MM.1S (cell line): ENCODE measurements at regions not wholly inside any gene's neighbourhood (a gene's known extent, or its start where the extent isn't known, plus 50 kb on each side); places are given as distances from the start of the nearest gene placed in this dataset.

Experiments used
- DNase-seq: peaks from one replicate; pipeline ENCODE4 v3.0.0-alpha.2; 2015
- H2AFZ ChIP-seq: fragments of 300-600 bp; sonication (generic); 2 replicates; pipeline ENCODE4 v1.6.0; 2016; ENCODE audit warnings: antibody characterized with exemption, low read length
- H3F3A ChIP-seq: fragments of 300-600 bp; sonication (generic); 2 replicates; pipeline ENCODE4 v1.6.1; 2016; ENCODE audit warnings: mild to moderate bottlenecking, antibody characterized with exemption, low read length, moderate library complexity, mixed read lengths; ENCODE audit not compliant: insufficient read depth
- H3K27ac ChIP-seq: fragments of 300-600 bp; sonication (generic); 2 replicates; pipeline ENCODE4 v1.5.1; 2016; ENCODE audit warnings: mild to moderate bottlenecking, low read length
- H3K27me3 ChIP-seq: fragments of 300-600 bp; sonication (generic); replicated peaks from 2 replicates; pipeline ENCODE4 v1.6.0; 2016; ENCODE audit warnings: low read length; ENCODE audit not compliant: insufficient read depth
- H3K36me3 ChIP-seq: fragments of 300-600 bp; sonication (generic); replicated peaks from 2 replicates; pipeline ENCODE4 v1.6.1; 2016; ENCODE audit warnings: mild to moderate bottlenecking, low read length, mixed read lengths; ENCODE audit not compliant: insufficient read depth
- H3K4me1 ChIP-seq: fragments of 300-600 bp; sonication (generic); 2 replicates; pipeline ENCODE4 v1.6.1; 2016; ENCODE audit warnings: low read length, mixed read lengths
- H3K4me2 ChIP-seq: fragments of 300-600 bp; sonication (generic); 2 replicates; pipeline ENCODE4 v1.6.0; 2016; ENCODE audit warnings: low read depth, low read length
- H3K4me3 ChIP-seq: fragments of 300-600 bp; sonication (generic); 2 replicates; pipeline ENCODE4 v1.5.1; 2016; ENCODE audit warnings: low read length, mixed read lengths
- H3K79me2 ChIP-seq: fragments of 300-600 bp; sonication (generic); 2 replicates; pipeline ENCODE4 v1.6.1; 2016; ENCODE audit warnings: mixed run types, low read length, mixed read lengths
- H3K9ac ChIP-seq: fragments of 300-600 bp; sonication (generic); 2 replicates; pipeline ENCODE4 v1.6.1; 2016; ENCODE audit warnings: low read length, mixed read lengths
- H3K9me2 ChIP-seq: fragments of 300-600 bp; sonication (generic); replicated peaks from 2 replicates; pipeline ENCODE4 v1.6.1; 2016; ENCODE audit warnings: mild to moderate bottlenecking, low read length, mixed read lengths; ENCODE audit not compliant: insufficient read depth
- H3K9me3 ChIP-seq: fragments of 300-600 bp; sonication (generic); replicated peaks from 2 replicates; pipeline ENCODE4 v1.6.1; 2016; ENCODE audit warnings: mild to moderate bottlenecking, low read length, mixed read lengths; ENCODE audit not compliant: insufficient read depth
- H4K20me1 ChIP-seq: fragments of 300-600 bp; sonication (generic); 2 replicates; pipeline ENCODE4 v1.6.1; 2016; ENCODE audit warnings: mild to moderate bottlenecking, low read length, moderate library complexity, mixed read lengths; ENCODE audit not compliant: insufficient read depth
- CTCF ChIP-seq: fragments of 300-600 bp; sonication (generic); IDR thresholded peaks from 2 replicates; pipeline ENCODE4 v1.5.1; 2016; ENCODE audit warnings: antibody characterized with exemption, low read length, mixed read lengths
- EZH2 ChIP-seq: fragments of 300-600 bp; sonication (generic); optimal IDR thresholded peaks from 2 replicates; pipeline ENCODE3; 2017; ENCODE audit warnings: low read depth, mild to moderate bottlenecking, antibody characterized with exemption, low read length, mixed read lengths
- EZH2phosphoT487 ChIP-seq: fragments of 300-600 bp; sonication (generic); IDR thresholded peaks from 2 replicates; pipeline ENCODE4 v1.6.1; 2018; ENCODE audit warnings: antibody characterized with exemption, low read length

GRCh38 chr7:45238806-45239205, 81.2 kb downstream of the RAMP3 start:
- no peak overlapping the region for H3K27ac ChIP-seq
- no peak overlapping the region for H3K4me3 ChIP-seq
- no peak for DNase-seq
- H3K4me1 ChIP-seq = no peaks in the 10 kb centered on the region
- H3K36me3 ChIP-seq = no peaks in the 10 kb centered on the region
- H3K9me3 ChIP-seq = no peaks in the 10 kb centered on the region
- H3K9me2 ChIP-seq = no peaks in the 10 kb centered on the region
- H2AFZ ChIP-seq = no peak overlapping the region
- no peak for TF ChIP-seq CTCF
- TF ChIP-seq EZH2 = no peak
- no peak for TF ChIP-seq EZH2phosphoT487
- no peaks in the 10 kb centered on the region for H3F3A ChIP-seq
- H3K4me2 ChIP-seq = no peak overlapping the region
- no peaks in the 10 kb centered on the region for H3K27me3 ChIP-seq
- H3K79me2 ChIP-seq = no peaks in the 10 kb centered on the region
- no peaks in the 10 kb centered on the region for H4K20me1 ChIP-seq
- no peak overlapping the region for H3K9ac ChIP-seq

DNA sequence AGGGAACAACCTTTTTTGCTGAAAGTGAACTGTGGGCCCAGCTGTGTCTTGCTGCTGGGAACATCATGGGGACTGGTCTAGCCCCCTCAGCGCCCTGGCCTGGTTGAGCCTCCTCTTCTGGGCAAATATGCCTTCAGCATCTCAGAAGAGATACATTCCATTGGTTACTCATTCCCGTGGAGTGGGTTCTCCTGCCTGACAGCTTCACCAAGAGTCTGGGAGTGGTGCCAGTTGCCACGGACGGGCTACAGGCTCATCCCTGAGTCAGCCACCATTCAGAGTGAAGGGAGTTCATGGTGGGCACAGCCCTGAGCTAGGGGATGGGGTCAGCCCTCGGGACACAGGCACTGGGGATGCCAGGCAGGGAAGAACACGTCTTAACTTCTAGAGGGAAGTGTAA, 81.9 kb downstream of the RAMP3 start:
- Histone ChIP-seq H3K4me3 (no peak overlapping the region), H3K9me3 (no peaks in the 10 kb centered on the region), H3K9ac (no peak overlapping the region), H3K27me3 (no peaks in the 10 kb centered on the region), H3K79me2 (no peaks in the 10 kb centered on the region), H2AFZ (no peak overlapping the region), H3K36me3 (no peaks in the 10 kb centered on the region), H3F3A (no peaks in the 10 kb centered on the region), H3K27ac (no peak overlapping the region), H4K20me1 (no peaks in the 10 kb centered on the region), H3K4me2 (no peak overlapping the region), H3K4me1 (no peaks in the 10 kb centered on the region), H3K9me2 (no peaks in the 10 kb centered on the region)
- TF ChIP-seq EZH2phosphoT487 (no peak), EZH2 (no peak), CTCF (no peak)
- no peak for DNase-seq

DNA sequence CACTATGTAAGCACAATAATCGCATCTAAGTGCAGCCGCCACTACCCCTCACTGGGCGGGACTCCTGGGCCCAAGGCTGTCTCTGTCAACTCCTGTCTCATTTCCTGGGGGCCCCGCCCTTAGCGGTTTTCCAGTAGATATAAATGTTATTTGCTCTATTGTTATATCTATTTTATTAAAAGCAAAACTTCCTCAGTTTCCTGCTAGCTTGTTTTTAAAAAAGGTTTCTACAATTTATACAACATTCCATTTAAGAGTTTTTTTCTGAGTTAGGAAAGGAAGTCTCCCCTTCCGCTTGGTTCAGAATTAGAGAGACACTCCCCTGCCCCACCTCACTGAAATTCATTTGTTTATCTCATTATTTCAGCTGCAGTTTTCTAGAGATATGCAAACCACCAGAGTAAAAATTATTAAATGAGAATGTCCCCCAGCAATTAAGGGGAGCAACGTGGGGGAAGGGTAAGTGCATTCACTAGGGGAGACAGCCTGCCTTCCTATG, 82.7 kb downstream of the RAMP3 start:
- DNase-seq = no peak
- Histone ChIP-seq H3K27ac (no peak overlapping the region), H3K9ac (no peak overlapping the region), H3F3A (no peaks in the 10 kb centered on the region), H3K9me3 (no peaks in the 10 kb centered on the region), H3K79me2 (no peaks in the 10 kb centered on the region), H3K4me3 (no peak overlapping the region), H3K4me1 (no peaks in the 10 kb centered on the region), H3K27me3 (no peaks in the 10 kb centered on the region), H2AFZ (no peak overlapping the region), H3K9me2 (no peaks in the 10 kb centered on the region), H4K20me1 (no peaks in the 10 kb centered on the region), H3K36me3 (no peaks in the 10 kb centered on the region), H3K4me2 (no peak overlapping the region)
- TF ChIP-seq EZH2phosphoT487 (no peak), CTCF (no peak), EZH2 (no peak)
